Stomach (tissue), 8 donors: ENCODE measurements at regions not wholly inside any gene's neighbourhood (a gene's known extent, or its start where the extent isn't known, plus 50 kb on each side); places are given as distances from the start of the nearest gene placed in this dataset.
A peak's percentile ranks its signal among the peaks of the same experiment; 100 is the strongest.

Experiments
- DNase-seq, 2 donors: peaks; one replicate each; pipeline versions ENCODE4 v3.0.0 to v3.0.0-alpha.2; 2013 to 2019
- H3K27ac ChIP-seq, 5 donors: fragments of 200-600 bp in 4 of 5; sonication (generic) in 4 of 5; one replicate each; pipeline ENCODE4 v1.5.1; 2013 to 2019; ENCODE audit warnings: mild to moderate bottlenecking in 1 of 5, moderate library complexity in 1 of 5
- H3K27me3 ChIP-seq, 3 donors: fragments of 200-600 bp; sonication (generic); one replicate each; pipeline ENCODE4 v1.5.1; 2017 to 2019; ENCODE audit warnings: mixed run types in 1 of 3
- H3K36me3 ChIP-seq, 4 donors: fragments of 200-600 bp; sonication (generic); 1 replicate in 3 of 4; 2 replicates in 1 of 4; pipeline ENCODE4 v1.5.1; 2016 to 2019
- H3K4me1 ChIP-seq, 4 donors: fragments of 200-600 bp; sonication (generic); one replicate each; pipeline ENCODE4 v1.5.1; 2016 to 2019
- H3K4me3 ChIP-seq, 4 donors: fragments of 200-600 bp; sonication (generic) in 3 of 4; one replicate each; pipeline ENCODE4 v1.5.1; 2016 to 2019; ENCODE audit warnings: mild to moderate bottlenecking in 1 of 4
- H3K9me3 ChIP-seq, 4 donors: fragments of 200-600 bp; sonication (generic); one replicate each; pipeline ENCODE4 v1.5.1; 2016 to 2019
- CTCF ChIP-seq, 7 experiments: fragments of 450-650 bp in 4 of 7; fragments of 200-600 bp in 3 of 7; sonication (generic) in 3 of 7; IDR thresholded peaks; one replicate each; pipeline ENCODE4 v1.5.1; 2016 to 2019; ENCODE audit warnings: antibody characterized with exemption in 7 of 7, control low read depth in 2 of 7, mild to moderate bottlenecking in 1 of 7
- EP300 ChIP-seq: sonication (generic); formaldehyde crosslinking; IDR thresholded peaks from one replicate; pipeline ENCODE4 v1.6.1; 2017; ENCODE audit warnings: antibody characterized with exemption
- POLR2A ChIP-seq, 4 donors: fragments of 450-650 bp; IDR thresholded peaks; one replicate each; pipeline ENCODE4 v1.6.1; 2016; ENCODE audit warnings: antibody characterized with exemption in 4 of 4, control low read depth in 2 of 4, mild to moderate bottlenecking in 1 of 4, moderate library complexity in 1 of 4
- POLR2AphosphoS5 ChIP-seq, 3 donors: sonication (generic); formaldehyde crosslinking; IDR thresholded peaks; one replicate each; pipeline ENCODE4 v1.6.1; 2016; ENCODE audit warnings: antibody characterized with exemption in 3 of 3
- WGBS, 5 donors: extraction: QIAGEN DNeasy Blood & Tissue Kit in 3 of 5; methylation state at CpG; one replicate each; pipeline versions ENCODE4 v1.1.5 to v1.1.7; 2013 to 2018; 5-methylcytosine and 5-hydroxymethylcytosine counted together
- intact Hi-C: fragments of 100-400 bp; cut with DNase I; formaldehyde crosslinking; loops from one replicate; pipeline ENCODE4 v1.15.1; 2023; ENCODE audit warnings: low total_unique reads
- donor health status: healthy with polysubstance abuse.
- donor health status: Bipolar disorder and iron deficiency.
- donor health status: healthy.

DNA sequence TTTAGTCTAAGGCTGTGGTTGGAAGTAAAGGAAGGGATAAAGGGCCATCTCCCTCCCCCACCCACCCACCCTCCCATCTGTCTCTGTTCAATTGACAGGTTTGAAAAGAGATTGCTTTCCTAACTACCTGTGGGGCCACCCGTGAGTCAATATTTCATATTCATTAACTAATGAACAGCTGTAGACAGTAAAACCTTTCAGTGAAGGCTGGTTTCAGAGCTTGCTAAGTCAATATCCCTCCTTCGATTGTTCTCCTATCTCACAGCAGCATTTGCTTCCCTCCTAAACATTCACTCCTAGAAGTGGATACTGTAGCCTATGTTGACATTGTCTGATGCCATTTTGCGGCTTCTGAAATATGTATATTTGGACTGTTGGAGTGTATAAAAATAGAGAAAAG, 85.9 kb upstream of the SYNPR start:
- peak in 1 of 2 donors; percentile 67 for DNase-seq
- 30 to 60% (median 36%) methylated on average over 3 of the region's 3 CpGs for WGBS, 5 donors
- Histone ChIP-seq H3K9me3 (no peaks in the 10 kb centered on the region), H3K27ac (no peak overlapping the region), H3K36me3 (no peaks in the 10 kb centered on the region), H3K27me3 (no peaks in the 10 kb centered on the region), H3K4me1 (no peaks in the 10 kb centered on the region), H3K4me3 (no peak overlapping the region)
- intact Hi-C loops = no loop called here
- no peak for TF ChIP-seq EP300
- no peak for TF ChIP-seq POLR2A (IDR thresholded peaks at IDR 0.05)
- no peak for TF ChIP-seq POLR2AphosphoS5 (IDR thresholded peaks at IDR 0.05)
- TF ChIP-seq CTCF (IDR thresholded peaks at IDR 0.05) = no peak

DNA sequence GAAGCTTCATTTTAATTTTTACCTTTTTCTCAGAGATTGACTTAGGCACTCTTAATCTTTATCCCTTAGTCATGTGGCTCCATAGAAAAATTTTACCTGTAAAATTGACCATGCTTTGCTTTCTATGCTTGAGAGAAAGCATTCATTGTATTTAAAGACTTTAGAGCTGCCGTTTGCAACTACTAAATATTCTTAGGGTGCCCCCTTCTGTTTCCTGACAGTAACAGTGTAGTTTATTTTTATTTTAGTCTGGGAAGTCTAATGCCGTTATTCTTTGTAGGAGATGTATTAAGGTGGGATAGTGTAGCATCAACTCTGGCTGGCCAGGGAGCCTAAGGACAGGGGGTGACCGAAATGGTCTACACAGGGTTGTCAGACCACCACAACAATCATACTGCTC, 84.5 kb upstream of the SYNPR start:
- intact Hi-C loops = no loop called here
- Histone ChIP-seq H3K9me3 (no peaks in the 10 kb centered on the region), H3K27me3 (no peaks in the 10 kb centered on the region), H3K4me1 (no peaks in the 10 kb centered on the region), H3K27ac (no peak overlapping the region), H3K36me3 (no peaks in the 10 kb centered on the region), H3K4me3 (no peak overlapping the region)
- WGBS, 5 donors = 4 to 17% (median 11%) methylated on average over 3 of the region's 3 CpGs
- TF ChIP-seq CTCF (IDR thresholded peaks at IDR 0.05) = no peak
- TF ChIP-seq EP300 = no peak
- TF ChIP-seq POLR2AphosphoS5 (IDR thresholded peaks at IDR 0.05) = no peak
- no peak for TF ChIP-seq POLR2A (IDR thresholded peaks at IDR 0.05)
- peak in 1 of 2 donors; percentile 64 for DNase-seq

- intact Hi-C loops = no loop called here
- H3K36me3 ChIP-seq = no peaks in the 10 kb centered on the region
- no peaks in the 10 kb centered on the region for H3K9me3 ChIP-seq
- no peak for DNase-seq
- WGBS, 5 donors = 40 to 59% (median 50%) methylated on average over 2 of the region's 2 CpGs
- no peaks in the 10 kb centered on the region for H3K4me1 ChIP-seq
- TF ChIP-seq CTCF (IDR thresholded peaks at IDR 0.05) = no peak
- no peak for TF ChIP-seq EP300
- TF ChIP-seq POLR2A (IDR thresholded peaks at IDR 0.05) = no peak
- H3K27ac ChIP-seq = no peak overlapping the region
- no peaks in the 10 kb centered on the region for H3K27me3 ChIP-seq
- H3K4me3 ChIP-seq = no peak overlapping the region
Measured at GRCh38 chr3:63199606-63200005, 78.5 kb upstream of the SYNPR start.

DNA sequence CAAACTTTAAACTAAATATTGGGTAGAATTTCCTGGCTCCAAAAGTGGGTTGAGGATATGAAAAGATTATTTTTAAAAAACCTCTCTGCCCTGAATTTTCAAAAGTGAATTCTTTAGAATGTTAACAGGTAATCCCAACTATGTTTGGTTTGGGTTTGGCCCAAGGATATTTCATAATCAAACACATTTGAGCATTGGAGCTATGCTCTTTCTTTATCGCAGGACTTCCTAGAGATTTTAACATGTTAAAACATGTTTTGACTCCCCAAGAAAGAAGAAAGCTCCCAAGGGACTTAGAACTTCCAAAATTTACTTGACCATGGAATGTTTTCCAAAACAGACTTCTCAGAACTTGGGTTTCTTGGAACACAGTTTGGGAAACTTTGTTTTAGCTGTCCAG, 75.6 kb upstream of the SYNPR start:
- intact Hi-C loops = no loop called here
- no peak for DNase-seq
- H3K36me3 ChIP-seq = no peaks in the 10 kb centered on the region
- no peak overlapping the region for H3K4me3 ChIP-seq
- H3K27me3 ChIP-seq = no peaks in the 10 kb centered on the region
- WGBS, 5 donors = 45 to 58% (median 53%) methylated on average over 1 of the region's 1 CpG
- TF ChIP-seq CTCF (IDR thresholded peaks at IDR 0.05) = no peak
- TF ChIP-seq POLR2AphosphoS5 (IDR thresholded peaks at IDR 0.05) = no peak
- no peak for TF ChIP-seq POLR2A (IDR thresholded peaks at IDR 0.05)
- TF ChIP-seq EP300 = no peak
- no peaks in the 10 kb centered on the region for H3K9me3 ChIP-seq
- H3K4me1 ChIP-seq = no peaks in the 10 kb centered on the region
- H3K27ac ChIP-seq = no peak overlapping the region
